HCT116 (cell line): ENCODE measurements at regions not wholly inside any gene's neighbourhood (a gene's known extent, or its start where the extent isn't known, plus 50 kb on each side); places are given as distances from the start of the nearest gene placed in this dataset.

Experiments used
- ATAC-seq: fragments of 200-7000 bp; cut with Tn5 transposase; 2 replicates; pipeline ENCODE4 v1.9.1; 2020; ENCODE audit warnings: mild to moderate bottlenecking, moderate library complexity
- BruUV-seq: library from RNA; stranded (reverse); fragments of 400-500 nt; replicated peaks from 2 replicates; lab custom pipeline; 2021; lab: Mats Ljungman, UMichigan
- CTCF ChIA-PET: fragments of 300-600 bp; sonication (Branson Sonifier 250); formaldehyde crosslinking; loops from one replicate; lab custom pipeline; 2021; ENCODE audit warnings: antibody characterized with exemption; lab: Charles Lee
- POLR2A ChIA-PET: fragments of 300-600, 350-600 bp; sonication (Branson Sonifier 250); formaldehyde crosslinking; loops from one replicate; lab custom pipeline; 2021; ENCODE audit warnings: antibody characterized with exemption; lab: Charles Lee
- RAD21 ChIA-PET, 2 experiments: fragments of 300-600 bp; sonication (Branson Sonifier 250); formaldehyde crosslinking; loops; one replicate each; lab custom pipeline; 2023; ENCODE audit warnings: low total read pairs in 2 of 2; ENCODE audit not compliant: uncharacterized antibody in 2 of 2, unreplicated experiment in 2 of 2, low non-redundant PET in 1 of 2; lab: Charles Lee
- DNase-seq: peaks from one replicate; pipeline ENCODE4 v3.0.0-alpha.2; 2010; ENCODE audit warnings: low read depth, low spot score
- H2AFZ ChIP-seq: fragments of 200-600 bp; shearing (Covaris generic), sonication (generic); 2 replicates; pipeline ENCODE4 v1.6.1; 2017; ENCODE audit warnings: low read depth, mixed run types, mixed read lengths, antibody characterized with exemption, low read length; ENCODE audit not compliant: poor library complexity, severe bottlenecking
- H3K27ac ChIP-seq: 2 replicates; pipeline ENCODE4 v1.5.1; 2012; ENCODE audit warnings: low read depth, low read length
- H3K27me3 ChIP-seq: fragments of 200-600 bp; sonication (generic); 2 replicates; pipeline ENCODE4 v1.6.1; 2016; ENCODE audit warnings: mixed run types, low read length, mixed read lengths; ENCODE audit not compliant: insufficient read depth
- H3K36me3 ChIP-seq, 2 experiments: fragments of 200-500 bp in 1 of 2; fragments of 200-600 bp in 1 of 2; sonication (Bioruptor generic) in 1 of 2; sonication (generic) in 1 of 2; 2 replicates each; pipeline versions ENCODE4 v1.5.1 to v1.6.1; 2014 to 2016; ENCODE audit warnings: low read length in 2 of 2, inconsistent platforms in 1 of 2, mixed read lengths in 1 of 2, mixed run types in 1 of 2; ENCODE audit not compliant: insufficient read depth in 2 of 2, control insufficient read depth in 1 of 2
- H3K4me1 ChIP-seq, 2 experiments: fragments of 200-600 bp in 1 of 2; sonication (generic) in 1 of 2; 2 replicates each; pipeline versions ENCODE4 v1.5.1 to v1.6.1; 2012 to 2017; ENCODE audit warnings: low read length in 2 of 2, inconsistent platforms in 1 of 2, mild to moderate bottlenecking in 1 of 2, mixed read lengths in 1 of 2, mixed run types in 1 of 2, moderate library complexity in 1 of 2; ENCODE audit not compliant: insufficient read depth in 2 of 2, control insufficient read depth in 1 of 2
- H3K4me2 ChIP-seq: fragments of 200-600 bp; sonication (generic); 2 replicates; pipeline ENCODE4 v1.6.1; 2017; ENCODE audit warnings: mixed run types, low read length, mixed read lengths
- H3K4me3 ChIP-seq, 2 experiments: fragments of 200-600 bp in 1 of 2; sonication (generic) in 1 of 2; replicated peaks in 1 of 2; 2 replicates each; pipeline ENCODE4 v1.5.1; 2011 to 2016; ENCODE audit warnings: low read length in 2 of 2, control low read depth in 1 of 2, low read depth in 1 of 2, mild to moderate bottlenecking in 1 of 2, mixed read lengths in 1 of 2, mixed run types in 1 of 2
- H3K79me2 ChIP-seq: fragments of 200-600 bp; sonication (generic); 2 replicates; pipeline ENCODE4 v1.6.1; 2017; ENCODE audit warnings: mild to moderate bottlenecking, mixed run types, low read length, moderate library complexity, mixed read lengths; ENCODE audit not compliant: insufficient read depth
- H3K9ac ChIP-seq: fragments of 200-600 bp; sonication (generic); 2 replicates; pipeline ENCODE4 v1.6.1; 2016; ENCODE audit warnings: low read length, mixed read lengths
- H3K9me2 ChIP-seq: fragments of 200-600 bp; sonication (generic), shearing (Covaris generic); 2 replicates; pipeline ENCODE4 v1.6.1; 2017; ENCODE audit warnings: mixed run types, mild to moderate bottlenecking, moderate library complexity; ENCODE audit not compliant: insufficient read depth
- H3K9me3 ChIP-seq, 2 experiments: fragments of 200-500 bp in 1 of 2; fragments of 200-600 bp in 1 of 2; sonication (Bioruptor generic) in 1 of 2; sonication (generic) in 1 of 2; 2 replicates each; pipeline ENCODE4 v1.6.1; 2014 to 2017; ENCODE audit warnings: low read length in 2 of 2, mixed read lengths in 2 of 2, inconsistent platforms in 1 of 2, low read depth in 1 of 2, mild to moderate bottlenecking in 1 of 2, mixed run types in 1 of 2, moderate library complexity in 1 of 2; ENCODE audit not compliant: control insufficient read depth in 1 of 2, insufficient read depth in 1 of 2
- H4K20me1 ChIP-seq: fragments of 200-600 bp; sonication (generic), shearing (Covaris generic); 2 replicates; pipeline ENCODE4 v1.6.1; 2017; ENCODE audit warnings: mixed run types, mild to moderate bottlenecking, moderate library complexity; ENCODE audit not compliant: insufficient read depth
- CBX3 ChIP-seq: IDR thresholded peaks from 2 replicates; pipeline ENCODE4 v1.6.1; 2012; ENCODE audit warnings: low read depth
- EGR1 ChIP-seq: IDR thresholded peaks from 2 replicates; pipeline ENCODE4 v1.6.1; 2012; ENCODE audit warnings: low read depth
- EZH2 ChIP-seq: fragments of 200-600 bp; sonication (generic); IDR thresholded peaks from 2 replicates; pipeline ENCODE4 v1.6.1; 2017; ENCODE audit warnings: antibody characterized with exemption, mixed run types
- EZH2phosphoT487 ChIP-seq: fragments of 200-600 bp; IDR thresholded peaks from 2 replicates; pipeline ENCODE4 v1.6.1; 2018; ENCODE audit warnings: antibody characterized with exemption, borderline replicate concordance
- FOSL1 ChIP-seq: IDR thresholded peaks from 2 replicates; pipeline ENCODE4 v1.6.1; 2012; ENCODE audit warnings: low read depth
- JUND ChIP-seq: IDR thresholded peaks from 2 replicates; pipeline ENCODE4 v1.6.1; 2012
- MAX ChIP-seq: IDR thresholded peaks from 2 replicates; pipeline ENCODE4 v1.6.1; 2012
- POLR2AphosphoS5 ChIP-seq: IDR thresholded peaks from 2 replicates; pipeline ENCODE4 v1.6.1; 2011; ENCODE audit warnings: mild to moderate bottlenecking, low read depth, low read length, moderate library complexity
- SP1 ChIP-seq: IDR thresholded peaks from 2 replicates; pipeline ENCODE4 v1.6.1; 2012; ENCODE audit warnings: low read depth
- SRF ChIP-seq: IDR thresholded peaks from 2 replicates; pipeline ENCODE4 v1.6.1; 2012; ENCODE audit warnings: low read depth
- TCF7L2 ChIP-seq: IDR thresholded peaks from 2 replicates; pipeline ENCODE4 v1.7.0; 2011; ENCODE audit warnings: borderline replicate concordance, inconsistent platforms; ENCODE audit not compliant: insufficient read depth, insufficient read length; ENCODE audit errors: extremely low read depth
- ZFX ChIP-seq: fragments of 450-650 bp; IDR thresholded peaks from 2 replicates; pipeline ENCODE4 v1.6.1; 2017
- intact Hi-C: fragments of 100-400 bp; cut with micrococcal nuclease; formaldehyde crosslinking; loops from 2 replicates; pipeline ENCODE4 v1.10.0; 2022
- TF ChIP-seq, protein P1 (sequence below): IDR thresholded peaks from 2 replicates; pipeline ENCODE4 v1.6.1; 2012; ENCODE audit warnings: low read depth

- ChIA-PET POLR2A (no interaction called here), RAD21 (no interaction called here), CTCF (no interaction called here)
- H3K9me3 ChIP-seq: no peaks in the 10 kb centered on the region
- H3K79me2 ChIP-seq: no peaks in the 10 kb centered on the region
- ATAC-seq (no peak), DNase-seq (no peak)
- no peak for TF ChIP-seq SP1
- TF ChIP-seq MAX: no peak
- TF ChIP-seq EZH2phosphoT487: no peak
- no peaks in the 10 kb centered on the region for H4K20me1 ChIP-seq
- H3K9me2 ChIP-seq: no peaks in the 10 kb centered on the region; the same call in 1 of the 2 replicates
- no peak overlapping the region for H3K4me3 ChIP-seq
- H3K4me2 ChIP-seq: no peak overlapping the region
- BruUV-seq: no TSS peak
- intact Hi-C loops: no loop called here
- no peaks in the 10 kb centered on the region for H3K36me3 ChIP-seq
- H3K9ac ChIP-seq: no peak overlapping the region
- peaks cover 51% of the 10 kb centered on the region for H3K27me3 ChIP-seq
- H3K4me1 ChIP-seq: no peaks in the 10 kb centered on the region
- H3K27ac ChIP-seq: no peak overlapping the region
- H2AFZ ChIP-seq: no peak overlapping the region
Measured at GRCh38 chr2:217258170-217258569, 398.3 kb upstream of the TNP1 start.

- RAD21 ChIA-PET: no interaction called here
- Histone ChIP-seq H3K9me2 (no peaks in the 10 kb centered on the region; the same call in 1 of the 2 replicates), H3K9me3 (no peaks in the 10 kb centered on the region), H3K79me2 (no peaks in the 10 kb centered on the region), H4K20me1 (no peaks in the 10 kb centered on the region), H3K4me1 (no peaks in the 10 kb centered on the region), H2AFZ (no peak overlapping the region), H3K27me3 (peaks cover 63% of the 10 kb centered on the region), H3K27ac (no peak overlapping the region), H3K36me3 (no peaks in the 10 kb centered on the region), H3K4me2 (no peak overlapping the region), H3K4me3 (no peak overlapping the region), H3K9ac (no peak overlapping the region)
- ATAC-seq (no peak), DNase-seq (no peak)
- BruUV-seq: no TSS peak
- intact Hi-C loops: no loop called here
- CTCF ChIA-PET: no interaction called here
- TF ChIP-seq CBX3 (no peak), JUND (no peak), POLR2AphosphoS5 (no peak), FOSL1 (no peak), SRF (no peak), TCF7L2 (no peak), EGR1 (no peak), EZH2 (no peak), ZFX (no peak)
- TF ChIP-seq, protein P1, sequence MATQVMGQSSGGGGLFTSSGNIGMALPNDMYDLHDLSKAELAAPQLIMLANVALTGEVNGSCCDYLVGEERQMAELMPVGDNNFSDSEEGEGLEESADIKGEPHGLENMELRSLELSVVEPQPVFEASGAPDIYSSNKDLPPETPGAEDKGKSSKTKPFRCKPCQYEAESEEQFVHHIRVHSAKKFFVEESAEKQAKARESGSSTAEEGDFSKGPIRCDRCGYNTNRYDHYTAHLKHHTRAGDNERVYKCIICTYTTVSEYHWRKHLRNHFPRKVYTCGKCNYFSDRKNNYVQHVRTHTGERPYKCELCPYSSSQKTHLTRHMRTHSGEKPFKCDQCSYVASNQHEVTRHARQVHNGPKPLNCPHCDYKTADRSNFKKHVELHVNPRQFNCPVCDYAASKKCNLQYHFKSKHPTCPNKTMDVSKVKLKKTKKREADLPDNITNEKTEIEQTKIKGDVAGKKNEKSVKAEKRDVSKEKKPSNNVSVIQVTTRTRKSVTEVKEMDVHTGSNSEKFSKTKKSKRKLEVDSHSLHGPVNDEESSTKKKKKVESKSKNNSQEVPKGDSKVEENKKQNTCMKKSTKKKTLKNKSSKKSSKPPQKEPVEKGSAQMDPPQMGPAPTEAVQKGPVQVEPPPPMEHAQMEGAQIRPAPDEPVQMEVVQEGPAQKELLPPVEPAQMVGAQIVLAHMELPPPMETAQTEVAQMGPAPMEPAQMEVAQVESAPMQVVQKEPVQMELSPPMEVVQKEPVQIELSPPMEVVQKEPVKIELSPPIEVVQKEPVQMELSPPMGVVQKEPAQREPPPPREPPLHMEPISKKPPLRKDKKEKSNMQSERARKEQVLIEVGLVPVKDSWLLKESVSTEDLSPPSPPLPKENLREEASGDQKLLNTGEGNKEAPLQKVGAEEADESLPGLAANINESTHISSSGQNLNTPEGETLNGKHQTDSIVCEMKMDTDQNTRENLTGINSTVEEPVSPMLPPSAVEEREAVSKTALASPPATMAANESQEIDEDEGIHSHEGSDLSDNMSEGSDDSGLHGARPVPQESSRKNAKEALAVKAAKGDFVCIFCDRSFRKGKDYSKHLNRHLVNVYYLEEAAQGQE: no peak
- POLR2A ChIA-PET: no interaction called here
Measured at GRCh38 chr2:217256251-217256650, 396.4 kb upstream of the TNP1 start.
